Calu3 (cell line): ENCODE measurements at regions not wholly inside any gene's neighbourhood (a gene's known extent, or its start where the extent isn't known, plus 50 kb on each side); places are given as distances from the start of the nearest gene placed in this dataset.

Experiments
- BruUV-seq: library from RNA; stranded (reverse); fragments of 400-500 nt; replicated peaks from 2 replicates; lab custom pipeline; 2021; lab: Mats Ljungman, UMichigan
- CTCF ChIA-PET: fragments of 300-600 bp; sonication (Branson Sonifier 250); formaldehyde crosslinking; loops from one replicate; lab custom pipeline; 2022; ENCODE audit warnings: antibody characterized with exemption; lab: Charles Lee
- DNase-seq: peaks from one replicate; pipeline ENCODE4 v3.0.0; 2022
- H3K27ac Mint-ChIP-seq: one replicate; pipeline ENCODE4 v1.8.0; 2022; ENCODE audit warnings: mixed read lengths; ENCODE audit not compliant: unreplicated experiment
- H3K27me3 Mint-ChIP-seq: one replicate; pipeline ENCODE4 v1.8.0; 2022; ENCODE audit warnings: mixed read lengths; ENCODE audit not compliant: unreplicated experiment
- H3K36me3 Mint-ChIP-seq: one replicate; pipeline ENCODE4 v1.8.0; 2022; ENCODE audit warnings: mild to moderate bottlenecking, moderate library complexity, mixed read lengths; ENCODE audit not compliant: insufficient read depth, unreplicated experiment
- H3K4me1 Mint-ChIP-seq: one replicate; pipeline ENCODE4 v1.8.0; 2022; ENCODE audit warnings: mild to moderate bottlenecking, low read depth, mixed read lengths; ENCODE audit not compliant: unreplicated experiment
- H3K4me3 Mint-ChIP-seq: one replicate; pipeline ENCODE4 v1.8.0; 2022; ENCODE audit warnings: mild to moderate bottlenecking, low read depth, moderate library complexity, mixed read lengths; ENCODE audit not compliant: unreplicated experiment
- H3K9me3 Mint-ChIP-seq: one replicate; pipeline ENCODE4 v1.8.0; 2022; ENCODE audit warnings: low read depth, mixed read lengths; ENCODE audit not compliant: unreplicated experiment
- CTCF ChIP-seq: fragments of 200-600 bp; IDR thresholded peaks from one replicate; pipeline ENCODE4 v1.8.0; 2022; ENCODE audit warnings: antibody characterized with exemption; ENCODE audit not compliant: unreplicated experiment
- intact Hi-C: fragments of 100-400 bp; cut with micrococcal nuclease; formaldehyde crosslinking; loops from one replicate; pipeline ENCODE4 v1.10.0; 2022; ENCODE audit not compliant: unreplicated experiment

DNA sequence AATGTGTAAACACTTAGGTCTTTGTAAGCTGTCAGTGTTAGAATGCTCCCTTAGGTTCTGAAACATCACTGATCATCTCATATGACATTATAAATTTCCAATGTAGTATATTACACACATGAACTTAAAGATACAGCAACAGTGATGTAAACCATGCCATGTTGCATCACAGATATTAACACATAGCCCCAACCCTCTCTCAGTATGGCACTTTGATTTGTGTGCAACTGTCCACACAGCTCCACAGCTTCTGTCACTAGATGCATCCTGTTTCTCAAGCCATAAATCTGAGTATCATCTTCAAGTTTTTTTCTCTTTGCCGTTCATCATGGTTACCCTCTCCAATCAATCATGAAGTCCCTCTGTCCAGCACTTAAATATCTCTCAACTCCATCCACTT lies 69.2 kb upstream of the LRP1B start:
- Mint-ChIP-seq H3K36me3 (no peaks in the 10 kb centered on the region), H3K4me1 (no peaks in the 10 kb centered on the region), H3K4me3 (no peak overlapping the region), H3K9me3 (no peaks in the 10 kb centered on the region), H3K27ac (no peak overlapping the region), H3K27me3 (no peaks in the 10 kb centered on the region)
- TF ChIP-seq CTCF = no peak
- CTCF ChIA-PET = no interaction called here
- no TSS peak for BruUV-seq
- DNase-seq = no peak
- intact Hi-C loops = no loop called here

DNA sequence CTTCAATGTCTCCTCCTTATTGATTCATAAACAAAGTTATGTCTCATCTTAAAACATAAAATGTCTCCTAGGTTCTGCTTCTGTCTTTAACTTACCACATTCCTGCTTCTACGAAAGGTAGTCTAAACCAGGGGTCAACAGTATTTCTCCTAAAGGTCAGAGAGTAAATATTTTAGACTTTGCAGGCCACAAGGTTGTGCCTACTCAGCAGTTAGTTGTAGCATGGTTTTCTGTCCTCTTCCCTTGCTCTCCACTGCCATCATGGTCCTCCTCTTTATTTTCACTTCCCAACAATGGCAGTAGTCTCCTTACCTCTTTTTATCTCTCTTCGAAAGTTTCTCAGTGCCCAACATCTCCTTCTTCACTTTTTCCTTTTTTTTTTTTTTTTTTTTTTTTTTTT lies 68.3 kb upstream of the LRP1B start:
- no TSS peak for BruUV-seq
- no peaks in the 10 kb centered on the region for H3K36me3 Mint-ChIP-seq
- H3K27me3 Mint-ChIP-seq = no peaks in the 10 kb centered on the region
- no peaks in the 10 kb centered on the region for H3K4me1 Mint-ChIP-seq
- no peak overlapping the region for H3K27ac Mint-ChIP-seq
- H3K9me3 Mint-ChIP-seq = no peaks in the 10 kb centered on the region
- intact Hi-C loops = no loop called here
- CTCF ChIA-PET = interaction anchor here (0.6 kb wide), 1 partner anchor 853 kb away, joined by 5 read pairs; no protein-coding TSS in a partner anchor
- TF ChIP-seq CTCF = no peak
- no peak for DNase-seq
- H3K4me3 Mint-ChIP-seq = no peak overlapping the region

DNA sequence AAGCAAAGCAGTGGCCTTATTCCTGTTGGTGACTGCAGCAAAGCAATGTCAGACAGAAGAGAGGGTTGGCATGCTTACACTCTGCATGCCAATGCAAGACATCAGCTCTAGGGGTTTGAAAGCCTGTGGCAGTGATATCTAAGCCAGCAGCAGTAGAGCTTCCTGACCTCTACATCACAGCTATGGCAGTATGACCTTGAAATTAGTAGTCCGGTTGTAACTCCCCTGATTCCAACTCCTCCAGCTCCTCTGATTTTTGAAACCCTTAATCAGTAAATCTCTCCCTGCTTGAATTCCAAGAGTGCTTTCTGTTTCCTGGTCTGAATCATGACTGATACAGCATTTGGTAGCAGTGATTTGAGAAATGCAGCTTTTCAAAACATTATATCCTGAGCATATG lies 60.0 kb upstream of the LRP1B start:
- TF ChIP-seq CTCF = no peak
- no peak overlapping the region for H3K4me3 Mint-ChIP-seq
- H3K9me3 Mint-ChIP-seq = peaks cover 3% of the 10 kb centered on the region
- intact Hi-C loops = no loop called here
- H3K36me3 Mint-ChIP-seq = no peaks in the 10 kb centered on the region
- H3K27me3 Mint-ChIP-seq = no peaks in the 10 kb centered on the region
- H3K27ac Mint-ChIP-seq = peak overlapping the region; percentile 37
- no TSS peak for BruUV-seq
- peaks cover 16% of the 10 kb centered on the region for H3K4me1 Mint-ChIP-seq
- DNase-seq = no peak
- CTCF ChIA-PET = interaction anchor here (0.5 to 0.6 kb wide), 2 partner anchors 1087 to 1485 kb away, joined by 3 to 11 read pairs; no protein-coding TSS in a partner anchor

- H3K4me3 Mint-ChIP-seq = no peak overlapping the region
- CTCF ChIA-PET = no interaction called here
- intact Hi-C loops = loop anchor here (10.0 kb wide), 1 partner anchor 115 kb away; no protein-coding TSS in a partner anchor
- no TSS peak for BruUV-seq
- H3K9me3 Mint-ChIP-seq = peaks cover 3% of the 10 kb centered on the region
- H3K4me1 Mint-ChIP-seq = peaks cover 23% of the 10 kb centered on the region
- no peak for DNase-seq
- H3K27ac Mint-ChIP-seq = no peak overlapping the region
- no peak for TF ChIP-seq CTCF
- H3K27me3 Mint-ChIP-seq = no peaks in the 10 kb centered on the region
- H3K36me3 Mint-ChIP-seq = no peaks in the 10 kb centered on the region
Observed at GRCh38 chr2:142189501-142189900, 58.7 kb upstream of the LRP1B start.
